GM23338 (cell line): ENCODE measurements at regions not wholly inside any gene's neighbourhood (a gene's known extent, or its start where the extent isn't known, plus 50 kb on each side); places are given as distances from the start of the nearest gene placed in this dataset.

ENCODE experiments used
- ATAC-seq: fragments of 200-7000 bp; cut with Tn5 transposase; 3 replicates; pipeline ENCODE4 v1.9.1; 2020
- DNase-seq: peaks from one replicate; pipeline ENCODE4 v3.0.0-alpha.2; 2015; ENCODE audit warnings: low spot score
- H2AFZ ChIP-seq: fragments of 200-600 bp; sonication (generic); 2 replicates; pipeline ENCODE4 v1.8.0; 2016; ENCODE audit warnings: antibody characterized with exemption, mild to moderate bottlenecking, moderate library complexity
- H3F3A ChIP-seq: fragments of 200-600 bp; sonication (generic); replicated peaks from 2 replicates; pipeline ENCODE4 v1.8.0; 2017; ENCODE audit warnings: antibody characterized with exemption, mixed run types, low read depth
- H3K27ac ChIP-seq: fragments of 200-600 bp; sonication (generic); 2 replicates; pipeline ENCODE4 v1.6.1; 2016; ENCODE audit warnings: low read depth
- H3K27me3 ChIP-seq: fragments of 200-600 bp; sonication (generic); 2 replicates; pipeline ENCODE4 v1.8.0; 2016; ENCODE audit warnings: mild to moderate bottlenecking, mixed run types, moderate library complexity; ENCODE audit not compliant: insufficient read depth
- H3K36me3 ChIP-seq: fragments of 200-600 bp; sonication (generic); 2 replicates; pipeline ENCODE4 v1.8.0; 2016; ENCODE audit warnings: mild to moderate bottlenecking; ENCODE audit not compliant: insufficient read depth
- H3K4me1 ChIP-seq: fragments of 200-600 bp; sonication (generic); 2 replicates; pipeline ENCODE4 v1.8.0; 2016; ENCODE audit warnings: mild to moderate bottlenecking, moderate library complexity; ENCODE audit not compliant: insufficient read depth
- H3K4me2 ChIP-seq: fragments of 200-600 bp; sonication (generic); 2 replicates; pipeline ENCODE4 v1.7.1; 2017; ENCODE audit warnings: mixed run types
- H3K4me3 ChIP-seq: fragments of 200-600 bp; sonication (generic); 2 replicates; pipeline ENCODE4 v1.6.1; 2016; ENCODE audit warnings: mixed run types
- H3K79me2 ChIP-seq: fragments of 200-600 bp; sonication (generic); replicated peaks from 2 replicates; pipeline ENCODE4 v1.8.0; 2017; ENCODE audit warnings: mild to moderate bottlenecking; ENCODE audit not compliant: insufficient read depth
- H3K9me2 ChIP-seq: fragments of 200-600 bp; sonication (generic); 2 replicates; pipeline ENCODE4 v1.8.0; 2017; ENCODE audit not compliant: insufficient read depth
- H4K20me1 ChIP-seq: fragments of 200-600 bp; sonication (generic); replicated peaks from 2 replicates; pipeline ENCODE4 v1.8.0; 2017; ENCODE audit warnings: mild to moderate bottlenecking; ENCODE audit not compliant: insufficient read depth
- H3K27ac Mint-ChIP-seq: 2 replicates; pipeline ENCODE4 v1.8.0; 2020; ENCODE audit warnings: inconsistent platforms, mild to moderate bottlenecking, moderate library complexity, mixed read lengths
- H3K27me3 Mint-ChIP-seq: 3 replicates; pipeline ENCODE4 v1.8.0; 2022; ENCODE audit warnings: low read depth, mild to moderate bottlenecking, moderate library complexity, mixed read lengths, inconsistent platforms; ENCODE audit not compliant: insufficient read depth, poor library complexity
- H3K36me3 Mint-ChIP-seq: 3 replicates; pipeline ENCODE4 v1.8.0; 2021; ENCODE audit warnings: low read depth, mild to moderate bottlenecking, inconsistent platforms, moderate library complexity, mixed read lengths
- H3K4me1 Mint-ChIP-seq: 3 replicates; pipeline ENCODE4 v1.8.0; 2020; ENCODE audit warnings: mild to moderate bottlenecking, inconsistent platforms, mixed read lengths
- H3K4me3 Mint-ChIP-seq: 3 replicates; pipeline ENCODE4 v1.8.0; 2021; ENCODE audit warnings: moderate library complexity, mild to moderate bottlenecking, inconsistent platforms, mixed read lengths
- H3K9me3 Mint-ChIP-seq: 3 replicates; pipeline ENCODE4 v1.8.0; 2020; ENCODE audit warnings: moderate library complexity, mild to moderate bottlenecking, inconsistent platforms, mixed read lengths
- CREB1 ChIP-seq: fragments of 250-450 bp; sonication (Bioruptor Pico); IDR thresholded peaks from 2 replicates; pipeline ENCODE4 v1.5.0; 2020; ENCODE audit warnings: low read depth, mild to moderate bottlenecking, moderate library complexity
- EZH2 ChIP-seq: fragments of 200-600 bp; sonication (generic); IDR thresholded peaks from one replicate; pipeline ENCODE4 v1.8.0; 2017; ENCODE audit warnings: antibody characterized with exemption, mild to moderate bottlenecking, low read depth; ENCODE audit not compliant: unreplicated experiment
- EZH2phosphoT487 ChIP-seq: fragments of 200-600 bp; sonication (generic); IDR thresholded peaks from one replicate; pipeline ENCODE4 v1.8.1; 2018; ENCODE audit warnings: antibody characterized with exemption; ENCODE audit not compliant: unreplicated experiment
- JUNB ChIP-seq: IDR thresholded peaks from one replicate; pipeline ENCODE4 v1.6.1; 2016; ENCODE audit warnings: antibody characterized with exemption; ENCODE audit not compliant: unreplicated experiment
- NANOG ChIP-seq: IDR thresholded peaks from 2 replicates; pipeline ENCODE4 v1.6.1; 2016; ENCODE audit warnings: antibody characterized with exemption, borderline replicate concordance
- POLR2AphosphoS5 ChIP-seq: IDR thresholded peaks from 2 replicates; pipeline ENCODE4 v1.6.1; 2016; ENCODE audit warnings: antibody characterized with exemption, low read depth
- STAT1 ChIP-seq: IDR thresholded peaks from one replicate; pipeline ENCODE4 v1.6.1; 2016; ENCODE audit warnings: antibody characterized with exemption; ENCODE audit not compliant: unreplicated experiment
- ZNF114 ChIP-seq: fragments of 250-450 bp; sonication (Bioruptor Pico); IDR thresholded peaks from 2 replicates; pipeline ENCODE4 v1.5.0; 2020; ENCODE audit warnings: mild to moderate bottlenecking, moderate library complexity
- ZNF331 ChIP-seq: fragments of 250-450 bp; sonication (Bioruptor Pico); IDR thresholded peaks from 2 replicates; pipeline ENCODE4 v1.5.0; 2020; ENCODE audit warnings: low read depth, mild to moderate bottlenecking, moderate library complexity
- TF ChIP-seq, protein P1 (sequence below): IDR thresholded peaks from one replicate; pipeline ENCODE4 v1.6.1; 2018; ENCODE audit warnings: antibody characterized with exemption; ENCODE audit not compliant: unreplicated experiment
- TF ChIP-seq, protein P2 (sequence below), 2 experiments: fragments of 200-600 bp in 1 of 2; sonication (generic) in 1 of 2; conservative IDR thresholded peaks; 2 replicates each; pipeline versions ENCODE4 v1.5.1 to v1.6.1; 2016 to 2017; ENCODE audit warnings: antibody characterized with exemption in 2 of 2, low read depth in 2 of 2, mild to moderate bottlenecking in 2 of 2, moderate library complexity in 1 of 2
- TF ChIP-seq, protein P3 (sequence below): IDR thresholded peaks from 2 replicates; pipeline ENCODE4 v1.6.1; 2016; ENCODE audit warnings: antibody characterized with exemption

DNA sequence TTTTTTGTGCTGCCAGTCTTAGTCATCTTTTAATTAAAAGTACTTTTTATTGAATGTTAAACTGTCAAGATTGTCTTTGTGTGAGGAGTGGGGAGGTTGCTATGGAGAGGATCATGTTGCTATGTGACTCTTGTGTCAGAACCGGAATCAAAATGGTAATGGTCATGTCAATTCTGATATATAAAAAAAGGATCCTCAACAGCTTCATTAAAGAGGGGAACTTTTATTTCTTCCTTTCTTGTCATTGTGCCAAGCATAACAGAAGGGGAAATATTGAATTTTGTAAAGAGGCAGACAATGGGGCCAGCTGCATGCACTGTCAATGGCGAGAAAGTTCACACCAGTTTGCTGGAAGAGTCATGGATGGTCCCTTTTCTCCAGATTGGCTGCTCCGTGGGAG, 564.8 kb downstream of the VRK1 start:
- no peaks in the 10 kb centered on the region for H4K20me1 ChIP-seq
- no peak overlapping the region for H2AFZ ChIP-seq
- no peak overlapping the region for H3K27ac ChIP-seq
- no peaks in the 10 kb centered on the region for H3K36me3 ChIP-seq
- Mint-ChIP-seq H3K9me3 (no peaks in the 10 kb centered on the region), H3K27me3 (peaks cover 4% of the 10 kb centered on the region), H3K4me3 (no peak overlapping the region), H3K4me1 (peaks cover 15% of the 10 kb centered on the region), H3K27ac (no peak overlapping the region), H3K36me3 (no peaks in the 10 kb centered on the region)
- DNase-seq, result no peak
- peaks cover 9% of the 10 kb centered on the region; the same call in 1 of the 2 replicates for H3K9me2 ChIP-seq
- no peak overlapping the region for H3K4me2 ChIP-seq
- H3K4me1 ChIP-seq, result peaks cover 11% of the 10 kb centered on the region
- H3F3A ChIP-seq, result no peaks in the 10 kb centered on the region
- TF ChIP-seq, protein P1, sequence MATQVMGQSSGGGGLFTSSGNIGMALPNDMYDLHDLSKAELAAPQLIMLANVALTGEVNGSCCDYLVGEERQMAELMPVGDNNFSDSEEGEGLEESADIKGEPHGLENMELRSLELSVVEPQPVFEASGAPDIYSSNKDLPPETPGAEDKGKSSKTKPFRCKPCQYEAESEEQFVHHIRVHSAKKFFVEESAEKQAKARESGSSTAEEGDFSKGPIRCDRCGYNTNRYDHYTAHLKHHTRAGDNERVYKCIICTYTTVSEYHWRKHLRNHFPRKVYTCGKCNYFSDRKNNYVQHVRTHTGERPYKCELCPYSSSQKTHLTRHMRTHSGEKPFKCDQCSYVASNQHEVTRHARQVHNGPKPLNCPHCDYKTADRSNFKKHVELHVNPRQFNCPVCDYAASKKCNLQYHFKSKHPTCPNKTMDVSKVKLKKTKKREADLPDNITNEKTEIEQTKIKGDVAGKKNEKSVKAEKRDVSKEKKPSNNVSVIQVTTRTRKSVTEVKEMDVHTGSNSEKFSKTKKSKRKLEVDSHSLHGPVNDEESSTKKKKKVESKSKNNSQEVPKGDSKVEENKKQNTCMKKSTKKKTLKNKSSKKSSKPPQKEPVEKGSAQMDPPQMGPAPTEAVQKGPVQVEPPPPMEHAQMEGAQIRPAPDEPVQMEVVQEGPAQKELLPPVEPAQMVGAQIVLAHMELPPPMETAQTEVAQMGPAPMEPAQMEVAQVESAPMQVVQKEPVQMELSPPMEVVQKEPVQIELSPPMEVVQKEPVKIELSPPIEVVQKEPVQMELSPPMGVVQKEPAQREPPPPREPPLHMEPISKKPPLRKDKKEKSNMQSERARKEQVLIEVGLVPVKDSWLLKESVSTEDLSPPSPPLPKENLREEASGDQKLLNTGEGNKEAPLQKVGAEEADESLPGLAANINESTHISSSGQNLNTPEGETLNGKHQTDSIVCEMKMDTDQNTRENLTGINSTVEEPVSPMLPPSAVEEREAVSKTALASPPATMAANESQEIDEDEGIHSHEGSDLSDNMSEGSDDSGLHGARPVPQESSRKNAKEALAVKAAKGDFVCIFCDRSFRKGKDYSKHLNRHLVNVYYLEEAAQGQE, result no peak
- TF ChIP-seq JUNB (no peak), STAT1 (no peak)
- H3K4me3 ChIP-seq, result no peak overlapping the region
- ATAC-seq, result no peak
- H3K79me2 ChIP-seq, result no peaks in the 10 kb centered on the region
- H3K27me3 ChIP-seq, result no peaks in the 10 kb centered on the region

DNA sequence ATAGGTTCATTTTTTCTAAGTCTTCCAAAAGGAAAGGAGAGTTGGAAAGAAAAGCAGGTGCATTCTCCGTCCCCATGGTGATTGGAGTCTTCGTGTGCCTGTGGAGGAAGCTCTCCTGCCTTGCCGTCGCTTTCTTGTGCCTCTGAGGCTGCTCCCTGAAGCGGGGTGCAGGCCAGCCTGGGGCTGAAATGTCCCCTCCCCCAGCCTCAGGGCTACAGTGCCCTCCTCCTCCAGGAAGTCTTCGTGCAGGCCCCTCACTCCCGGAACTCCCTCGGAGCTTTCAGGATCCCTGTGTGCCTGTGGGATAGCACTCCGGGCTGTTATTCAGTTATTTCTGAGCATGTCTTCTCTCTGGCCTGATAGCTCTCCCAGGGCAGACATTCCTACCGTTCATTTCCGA, 569.2 kb downstream of the VRK1 start:
- Mint-ChIP-seq H3K36me3 (no peaks in the 10 kb centered on the region), H3K27me3 (peaks cover 2% of the 10 kb centered on the region), H3K4me1 (peaks cover 22% of the 10 kb centered on the region), H3K27ac (0 out of 2 replicates have a peak overlapping the region, but pooled peaks have one; percentile 34), H3K4me3 (peak overlapping the region; percentile 13; the same call in 1 of the 3 replicates), H3K9me3 (no peaks in the 10 kb centered on the region)
- ATAC-seq (peak; percentile 96), DNase-seq (peak; percentile 65)
- no peaks in the 10 kb centered on the region for H3K36me3 ChIP-seq
- H3K4me2 ChIP-seq, result peak overlapping the region; percentile 54
- H3K4me3 ChIP-seq, result 0 out of 2 replicates have a peak overlapping the region, but pooled peaks have one; percentile 20
- peaks cover 14% of the 10 kb centered on the region for H3K4me1 ChIP-seq
- no peaks in the 10 kb centered on the region for H3K79me2 ChIP-seq
- H4K20me1 ChIP-seq, result no peaks in the 10 kb centered on the region
- H3K27ac ChIP-seq, result 0 out of 2 replicates have a peak overlapping the region, but pooled peaks have one; percentile 24
- peaks cover 9% of the 10 kb centered on the region; the same call in 1 of the 2 replicates for H3K9me2 ChIP-seq
- H3F3A ChIP-seq, result no peaks in the 10 kb centered on the region
- peak overlapping the region; percentile 77; the same call in 1 of the 2 replicates for H2AFZ ChIP-seq
- no peaks in the 10 kb centered on the region for H3K27me3 ChIP-seq
- no peak for TF ChIP-seq ZNF331 (CRISPR knock-in tag)
- TF ChIP-seq CREB1, result no peak
- no peak for TF ChIP-seq POLR2AphosphoS5
- TF ChIP-seq JUNB, result no peak
- TF ChIP-seq NANOG, result no peak
- TF ChIP-seq, protein P2, sequence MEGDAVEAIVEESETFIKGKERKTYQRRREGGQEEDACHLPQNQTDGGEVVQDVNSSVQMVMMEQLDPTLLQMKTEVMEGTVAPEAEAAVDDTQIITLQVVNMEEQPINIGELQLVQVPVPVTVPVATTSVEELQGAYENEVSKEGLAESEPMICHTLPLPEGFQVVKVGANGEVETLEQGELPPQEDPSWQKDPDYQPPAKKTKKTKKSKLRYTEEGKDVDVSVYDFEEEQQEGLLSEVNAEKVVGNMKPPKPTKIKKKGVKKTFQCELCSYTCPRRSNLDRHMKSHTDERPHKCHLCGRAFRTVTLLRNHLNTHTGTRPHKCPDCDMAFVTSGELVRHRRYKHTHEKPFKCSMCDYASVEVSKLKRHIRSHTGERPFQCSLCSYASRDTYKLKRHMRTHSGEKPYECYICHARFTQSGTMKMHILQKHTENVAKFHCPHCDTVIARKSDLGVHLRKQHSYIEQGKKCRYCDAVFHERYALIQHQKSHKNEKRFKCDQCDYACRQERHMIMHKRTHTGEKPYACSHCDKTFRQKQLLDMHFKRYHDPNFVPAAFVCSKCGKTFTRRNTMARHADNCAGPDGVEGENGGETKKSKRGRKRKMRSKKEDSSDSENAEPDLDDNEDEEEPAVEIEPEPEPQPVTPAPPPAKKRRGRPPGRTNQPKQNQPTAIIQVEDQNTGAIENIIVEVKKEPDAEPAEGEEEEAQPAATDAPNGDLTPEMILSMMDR (conservative IDR thresholded peaks at IDR 0.05; ENCODE audit: low read depth in 2 of 2), result no peak
- TF ChIP-seq ZNF114 (CRISPR knock-in tag), result no peak
- no peak for TF ChIP-seq EZH2
- no peak for TF ChIP-seq EZH2phosphoT487
- TF ChIP-seq, protein P1, result no peak
- TF ChIP-seq, protein P3, sequence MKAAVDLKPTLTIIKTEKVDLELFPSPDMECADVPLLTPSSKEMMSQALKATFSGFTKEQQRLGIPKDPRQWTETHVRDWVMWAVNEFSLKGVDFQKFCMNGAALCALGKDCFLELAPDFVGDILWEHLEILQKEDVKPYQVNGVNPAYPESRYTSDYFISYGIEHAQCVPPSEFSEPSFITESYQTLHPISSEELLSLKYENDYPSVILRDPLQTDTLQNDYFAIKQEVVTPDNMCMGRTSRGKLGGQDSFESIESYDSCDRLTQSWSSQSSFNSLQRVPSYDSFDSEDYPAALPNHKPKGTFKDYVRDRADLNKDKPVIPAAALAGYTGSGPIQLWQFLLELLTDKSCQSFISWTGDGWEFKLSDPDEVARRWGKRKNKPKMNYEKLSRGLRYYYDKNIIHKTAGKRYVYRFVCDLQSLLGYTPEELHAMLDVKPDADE, result no peak
